ENCODE measurements at regions not wholly inside any gene's neighbourhood (a gene's known extent, or its start where the extent isn't known, plus 50 kb on each side); places are given as distances from the start of the nearest gene placed in this dataset.

- no peak overlapping the region for H3K4me3 ChIP-seq (ENCODE audit: low read length)
- no peak for DNase-seq (ENCODE audit: low read depth)
- TF ChIP-seq CTCF (IDR thresholded peaks at IDR 0.05; ENCODE audit: insufficient read depth, low read depth, low read length, missing control alignments) = no peak
These were observed 216.1 kb downstream of the ENGASE start for GRCh38 chr17:79290726-79291125.

DNA sequence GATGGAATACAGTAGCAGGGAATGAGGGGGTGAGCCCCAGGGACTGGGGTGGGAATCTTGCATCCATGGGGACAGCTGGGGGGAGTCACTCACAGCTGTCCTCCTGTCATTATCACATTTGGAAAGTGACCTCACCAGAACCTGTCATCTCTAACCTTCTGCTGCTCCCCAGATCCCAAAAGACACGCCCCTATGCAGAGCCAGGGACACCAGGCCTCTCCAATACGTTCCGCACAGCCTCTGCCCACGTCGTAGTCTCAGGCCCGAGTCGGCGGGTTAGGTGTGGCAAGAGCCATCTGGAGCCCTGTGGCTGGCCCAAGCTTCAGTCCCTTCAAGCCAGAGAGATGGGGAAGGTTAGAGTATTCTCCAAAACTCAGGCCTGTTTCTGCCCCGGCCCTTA lies 214.3 kb downstream of the ENGASE start:
- no peak for DNase-seq (ENCODE audit: low read depth)

GRCh38 chr17:79286440-79286839 lies 211.8 kb downstream of the ENGASE start:
- no peak overlapping the region for H3K4me3 ChIP-seq (ENCODE audit: low read length)
- no peak for DNase-seq (ENCODE audit: low read depth)
- no peak for TF ChIP-seq CTCF (IDR thresholded peaks at IDR 0.05; ENCODE audit: insufficient read depth, low read depth, low read length, missing control alignments)

More for the DNA sequence above, 214.3 kb downstream of the ENGASE start:
- no peak overlapping the region for H3K4me3 ChIP-seq (ENCODE audit: low read length)
- no peak for TF ChIP-seq CTCF (IDR thresholded peaks at IDR 0.05; ENCODE audit: insufficient read depth, low read depth, low read length, missing control alignments)

GRCh38 chr17:79285973-79286372 lies 211.3 kb downstream of the ENGASE start:
- H3K4me3 ChIP-seq (ENCODE audit: low read length) = no peak overlapping the region
- no peak for DNase-seq (ENCODE audit: low read depth)
- TF ChIP-seq CTCF (IDR thresholded peaks at IDR 0.05; ENCODE audit: insufficient read depth, low read depth, low read length, missing control alignments) = no peak

DNA sequence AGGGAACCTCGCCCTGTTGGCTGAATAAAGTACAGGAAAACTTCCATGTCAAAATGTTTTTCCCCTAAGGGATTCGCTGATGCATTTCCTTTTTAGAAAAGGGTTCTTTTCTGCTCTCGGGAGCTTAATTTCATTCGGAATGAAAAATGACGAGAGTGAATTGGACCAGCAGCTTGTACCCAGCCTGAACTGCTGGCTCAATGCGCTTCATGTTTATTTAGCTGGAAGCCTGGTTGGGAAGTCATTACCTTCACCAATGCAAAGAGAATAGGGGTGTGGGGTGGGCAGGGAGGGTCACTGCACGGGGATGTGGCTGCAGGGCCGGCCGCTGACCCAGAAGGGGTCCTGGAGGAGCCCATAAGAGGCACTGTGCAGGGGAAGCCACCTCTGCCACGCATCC lies 207.7 kb downstream of the ENGASE start:
- TF ChIP-seq CTCF (IDR thresholded peaks at IDR 0.05; ENCODE audit: insufficient read depth, low read depth, low read length, missing control alignments) = no peak
- no peak for DNase-seq (ENCODE audit: low read depth)
- H3K4me3 ChIP-seq (ENCODE audit: low read length) = no peak overlapping the region

GRCh38 chr17:79281803-79282202 lies 207.2 kb downstream of the ENGASE start:
- DNase-seq (ENCODE audit: low read depth) = no peak
- no peak overlapping the region for H3K4me3 ChIP-seq (ENCODE audit: low read length)
- TF ChIP-seq CTCF (IDR thresholded peaks at IDR 0.05; ENCODE audit: insufficient read depth, low read depth, low read length, missing control alignments) = no peak

DNA sequence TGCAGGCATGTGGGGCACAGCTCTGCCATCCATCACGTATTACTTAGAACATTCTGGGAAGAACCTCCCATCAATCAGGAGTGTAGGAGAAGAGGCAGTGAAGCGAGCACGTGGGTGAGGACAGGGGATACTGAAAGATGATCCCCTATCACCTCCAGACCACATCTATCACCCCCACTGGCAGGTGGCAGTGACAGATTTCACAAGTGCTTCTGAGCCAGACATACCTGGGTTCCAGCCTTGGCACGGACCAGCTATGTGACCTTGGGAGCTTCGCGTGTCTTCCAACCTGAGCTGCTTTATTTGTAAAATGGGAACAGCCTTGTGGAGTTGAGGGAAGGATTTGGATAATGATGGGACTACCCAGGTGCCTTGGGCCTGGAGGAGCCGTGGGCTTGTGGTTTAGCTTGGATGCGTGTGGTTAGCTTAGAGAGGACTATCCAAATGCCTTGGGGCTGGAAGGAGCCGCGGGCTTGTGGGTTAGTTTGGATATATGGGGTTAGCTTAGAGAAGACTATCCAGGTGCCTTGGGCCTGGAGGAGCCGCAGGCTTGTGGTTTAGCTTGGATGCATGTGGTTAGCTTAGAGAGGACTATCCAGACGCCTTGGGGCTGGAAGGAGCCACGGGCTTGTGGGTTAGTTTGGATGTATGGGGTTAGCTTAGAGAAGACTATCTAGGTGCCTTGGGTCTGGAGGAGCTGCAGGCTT lies 206.4 kb downstream of the ENGASE start:
- no peak overlapping the region for H3K4me3 ChIP-seq (ENCODE audit: low read length)
- TF ChIP-seq CTCF (IDR thresholded peaks at IDR 0.05; ENCODE audit: insufficient read depth, low read depth, low read length, missing control alignments) = no peak
- no peak for DNase-seq (ENCODE audit: low read depth)
